ENCODE measurements at regions not wholly inside any gene's neighbourhood (a gene's known extent, or its start where the extent isn't known, plus 50 kb on each side); places are given as distances from the start of the nearest gene placed in this dataset.

- Histone ChIP-seq H3K27me3 (replicated peaks in 1 of 2; ENCODE audit: control insufficient read depth in 2 of 2, extremely low read depth in 1 of 2, insufficient read depth in 2 of 2, low read length in 1 of 2) (no peaks in the 10 kb centered on the region), H3K9me3 (no peaks in the 10 kb centered on the region), H3K27ac (ENCODE audit: low read length) (no peak overlapping the region), H3K36me3 (ENCODE audit: control insufficient read depth in 2 of 2, extremely low read depth in 1 of 2, insufficient read depth in 1 of 2, low read length in 1 of 2) (no peaks in the 10 kb centered on the region), H3K4me1 (ENCODE audit: control insufficient read depth in 1 of 2, extremely low read depth in 1 of 2, insufficient read depth in 2 of 2, low read length in 2 of 2) (no peaks in the 10 kb centered on the region), H3K4me3 (ENCODE audit: control insufficient read depth in 1 of 2, extremely low read depth in 1 of 2, low read length in 1 of 2) (no peak overlapping the region)
- Mint-ChIP-seq H3K4me1 (no peaks in the 10 kb centered on the region), H3K9me3 (peaks cover 0 to 13% (median 9%) of the 10 kb centered on the region in 3 donors), H3K36me3 (no peaks in the 10 kb centered on the region), H3K4me3 (no peak overlapping the region), H3K27me3 (no peaks in the 10 kb centered on the region), H3K27ac (no peak overlapping the region)
- CTCF ChIA-PET, result no interaction called here
- DNase-seq, result no peak
- ATAC-seq (replicated peaks in 1 of 4), result no peak
- WGBS (ENCODE audit: insufficient coverage), result 40% methylated on average over 2 of the region's 2 CpGs
- POLR2A ChIA-PET, result no interaction called here
These were observed 624.0 kb upstream of the KLF4 start for GRCh38 chr9:108113596-108113995.

GRCh38 chr9:108109927-108110690, 620.5 kb upstream of the KLF4 start:
- ATAC-seq (replicated peaks in 1 of 4) (no peak), DNase-seq (no peak)
- Histone ChIP-seq H3K4me3 (ENCODE audit: control insufficient read depth in 1 of 2, extremely low read depth in 1 of 2, low read length in 1 of 2) (no peak overlapping the region), H3K27ac (ENCODE audit: low read length) (no peak overlapping the region), H3K9me3 (no peaks in the 10 kb centered on the region), H3K36me3 (ENCODE audit: control insufficient read depth in 2 of 2, extremely low read depth in 1 of 2, insufficient read depth in 1 of 2, low read length in 1 of 2) (no peaks in the 10 kb centered on the region), H3K27me3 (replicated peaks in 1 of 2; ENCODE audit: control insufficient read depth in 2 of 2, extremely low read depth in 1 of 2, insufficient read depth in 2 of 2, low read length in 1 of 2) (no peaks in the 10 kb centered on the region), H3K4me1 (ENCODE audit: control insufficient read depth in 1 of 2, extremely low read depth in 1 of 2, insufficient read depth in 2 of 2, low read length in 2 of 2) (no peaks in the 10 kb centered on the region)
- ChIA-PET CTCF (no interaction called here), POLR2A (no interaction called here)
- H3K4me3 Mint-ChIP-seq, result no peak overlapping the region
- H3K27ac Mint-ChIP-seq, result no peak overlapping the region
- H3K36me3 Mint-ChIP-seq, result no peaks in the 10 kb centered on the region
- H3K9me3 Mint-ChIP-seq, result peaks cover under 1 to 9% (median 9%) of the 10 kb centered on the region in 3 donors
- 66% methylated on average over 4 of the region's 5 CpGs for WGBS (ENCODE audit: insufficient coverage)
- H3K4me1 Mint-ChIP-seq, result no peaks in the 10 kb centered on the region
- no peaks in the 10 kb centered on the region for H3K27me3 Mint-ChIP-seq

- Mint-ChIP-seq H3K27me3 (no peaks in the 10 kb centered on the region), H3K4me3 (no peak overlapping the region), H3K4me1 (no peaks in the 10 kb centered on the region), H3K9me3 (peaks cover 3 to 9% (median 9%) of the 10 kb centered on the region in 3 donors), H3K36me3 (no peaks in the 10 kb centered on the region), H3K27ac (no peak overlapping the region)
- CTCF ChIA-PET, result no interaction called here
- Histone ChIP-seq H3K9me3 (no peaks in the 10 kb centered on the region), H3K4me3 (ENCODE audit: control insufficient read depth in 1 of 2, extremely low read depth in 1 of 2, low read length in 1 of 2) (no peak overlapping the region), H3K27me3 (replicated peaks in 1 of 2; ENCODE audit: control insufficient read depth in 2 of 2, extremely low read depth in 1 of 2, insufficient read depth in 2 of 2, low read length in 1 of 2) (no peaks in the 10 kb centered on the region), H3K36me3 (ENCODE audit: control insufficient read depth in 2 of 2, extremely low read depth in 1 of 2, insufficient read depth in 1 of 2, low read length in 1 of 2) (no peaks in the 10 kb centered on the region), H3K27ac (ENCODE audit: low read length) (no peak overlapping the region), H3K4me1 (ENCODE audit: control insufficient read depth in 1 of 2, extremely low read depth in 1 of 2, insufficient read depth in 2 of 2, low read length in 2 of 2) (no peaks in the 10 kb centered on the region)
- POLR2A ChIA-PET, result no interaction called here
- DNase-seq (no peak), ATAC-seq (replicated peaks in 1 of 4) (no peak)
- WGBS (ENCODE audit: insufficient coverage), result no CpG with 5 or more reads among the region's 2 CpGs
These were observed 619.4 kb upstream of the KLF4 start for GRCh38 chr9:108108852-108109448.

GRCh38 chr9:108108280-108108851, 618.8 kb upstream of the KLF4 start:
- no peaks in the 10 kb centered on the region for H3K4me1 Mint-ChIP-seq

GRCh38 chr9:108105885-108106284, 616.3 kb upstream of the KLF4 start:
- H3K27ac Mint-ChIP-seq, result no peak overlapping the region
- no peak for DNase-seq
- H3K4me1 ChIP-seq (ENCODE audit: control insufficient read depth in 1 of 2, extremely low read depth in 1 of 2, insufficient read depth in 2 of 2, low read length in 2 of 2), result no peaks in the 10 kb centered on the region
- 85% methylated on average over 4 of the region's 5 CpGs for WGBS (ENCODE audit: insufficient coverage)
- H3K36me3 Mint-ChIP-seq, result no peaks in the 10 kb centered on the region
- H3K9me3 Mint-ChIP-seq, result peaks cover 2 to 16% (median 4%) of the 10 kb centered on the region in 3 donors
- H3K4me3 Mint-ChIP-seq, result no peak overlapping the region
- peaks cover 0 to 6% of the 10 kb centered on the region in 2 donors for H3K27me3 Mint-ChIP-seq
- H3K27ac ChIP-seq (ENCODE audit: low read length), result no peak overlapping the region
- ATAC-seq (replicated peaks in 1 of 4), result no peak
- H3K9me3 ChIP-seq, result no peaks in the 10 kb centered on the region
- POLR2A ChIA-PET, result no interaction called here
- no peak overlapping the region for H3K4me3 ChIP-seq (ENCODE audit: control insufficient read depth in 1 of 2, extremely low read depth in 1 of 2, low read length in 1 of 2)
- no peaks in the 10 kb centered on the region for H3K27me3 ChIP-seq (replicated peaks in 1 of 2; ENCODE audit: control insufficient read depth in 2 of 2, extremely low read depth in 1 of 2, insufficient read depth in 2 of 2, low read length in 1 of 2)
- H3K4me1 Mint-ChIP-seq, result no peaks in the 10 kb centered on the region
- no peaks in the 10 kb centered on the region for H3K36me3 ChIP-seq (ENCODE audit: control insufficient read depth in 2 of 2, extremely low read depth in 1 of 2, insufficient read depth in 1 of 2, low read length in 1 of 2)
- CTCF ChIA-PET, result no interaction called here

More at GRCh38 chr9:108108280-108108851, 618.8 kb upstream of the KLF4 start:
- no peaks in the 10 kb centered on the region for H3K36me3 Mint-ChIP-seq
- peaks cover 3 to 5% (median 5%) of the 10 kb centered on the region in 3 donors for H3K9me3 Mint-ChIP-seq
- POLR2A ChIA-PET, result no interaction called here
- no CpG with 5 or more reads among the region's 4 CpGs for WGBS (ENCODE audit: insufficient coverage)
- H3K36me3 ChIP-seq (ENCODE audit: control insufficient read depth in 2 of 2, extremely low read depth in 1 of 2, insufficient read depth in 1 of 2, low read length in 1 of 2), result no peaks in the 10 kb centered on the region
- DNase-seq (no peak), ATAC-seq (replicated peaks in 1 of 4) (no peak)
- CTCF ChIA-PET, result no interaction called here
- H3K9me3 ChIP-seq, result no peaks in the 10 kb centered on the region
- no peaks in the 10 kb centered on the region for H3K4me1 ChIP-seq (ENCODE audit: control insufficient read depth in 1 of 2, extremely low read depth in 1 of 2, insufficient read depth in 2 of 2, low read length in 2 of 2)
- no peak overlapping the region for H3K4me3 Mint-ChIP-seq
- H3K27ac Mint-ChIP-seq, result no peak overlapping the region
- H3K27me3 ChIP-seq (replicated peaks in 1 of 2; ENCODE audit: control insufficient read depth in 2 of 2, extremely low read depth in 1 of 2, insufficient read depth in 2 of 2, low read length in 1 of 2), result no peaks in the 10 kb centered on the region
- H3K4me3 ChIP-seq (ENCODE audit: control insufficient read depth in 1 of 2, extremely low read depth in 1 of 2, low read length in 1 of 2), result no peak overlapping the region
- no peak overlapping the region for H3K27ac ChIP-seq (ENCODE audit: low read length)
- no peaks in the 10 kb centered on the region for H3K27me3 Mint-ChIP-seq

GRCh38 chr9:108104991-108105390, 615.4 kb upstream of the KLF4 start:
- no peaks in the 10 kb centered on the region for H3K27me3 ChIP-seq (replicated peaks in 1 of 2; ENCODE audit: control insufficient read depth in 2 of 2, extremely low read depth in 1 of 2, insufficient read depth in 2 of 2, low read length in 1 of 2)
- ATAC-seq (replicated peaks in 1 of 4) (no peak), DNase-seq (no peak)
- ChIA-PET CTCF (no interaction called here), POLR2A (no interaction called here)
- H3K4me3 ChIP-seq (ENCODE audit: control insufficient read depth in 1 of 2, extremely low read depth in 1 of 2, low read length in 1 of 2), result no peak overlapping the region
- H3K27me3 Mint-ChIP-seq, result peaks cover 0 to 12% of the 10 kb centered on the region in 2 donors
- H3K4me1 Mint-ChIP-seq, result no peaks in the 10 kb centered on the region
- H3K36me3 Mint-ChIP-seq, result no peaks in the 10 kb centered on the region
- H3K4me1 ChIP-seq (ENCODE audit: control insufficient read depth in 1 of 2, extremely low read depth in 1 of 2, insufficient read depth in 2 of 2, low read length in 2 of 2), result no peaks in the 10 kb centered on the region
- no peaks in the 10 kb centered on the region for H3K9me3 ChIP-seq
- H3K27ac ChIP-seq (ENCODE audit: low read length), result no peak overlapping the region
- WGBS (ENCODE audit: insufficient coverage), result 91% methylated on average over 1 of the region's 1 CpG
- H3K4me3 Mint-ChIP-seq, result no peak overlapping the region
- H3K27ac Mint-ChIP-seq, result no peak overlapping the region
- peaks cover 0 to 22% (median 7%) of the 10 kb centered on the region in 3 donors for H3K9me3 Mint-ChIP-seq
- H3K36me3 ChIP-seq (ENCODE audit: control insufficient read depth in 2 of 2, extremely low read depth in 1 of 2, insufficient read depth in 1 of 2, low read length in 1 of 2), result no peaks in the 10 kb centered on the region
